EL (cell line): ENCODE measurements at regions not wholly inside any gene's neighbourhood (a gene's known extent, or its start where the extent isn't known, plus 50 kb on each side); places are given as distances from the start of the nearest gene placed in this dataset.
"Not testable (repeated sequence)": the region's sequence is repeated elsewhere in the genome, so short reads cannot be mapped to it uniquely, and the experiment has no call there.

Experiments used
- DNase-seq: peaks from one replicate; pipeline ENCODE4 v3.0.0-alpha.2; 2016

DNA sequence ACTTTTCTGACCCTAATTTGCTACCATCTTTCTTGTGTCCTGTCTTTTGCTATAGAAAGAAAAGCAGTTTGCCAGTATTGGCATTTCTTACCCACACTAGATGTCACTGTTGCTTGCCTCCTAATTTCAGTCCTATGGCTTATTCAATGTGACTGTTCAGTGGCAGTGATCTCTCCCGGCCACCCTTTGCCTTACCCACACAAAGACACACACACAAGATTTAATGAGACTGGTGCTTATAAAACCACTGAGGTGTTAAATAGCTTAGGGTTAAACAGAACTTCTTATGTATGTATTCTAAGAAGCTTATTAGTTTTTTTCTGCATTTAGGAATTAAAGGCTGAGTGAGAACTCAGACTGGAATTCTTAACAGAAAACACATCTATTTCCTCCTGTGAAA lies 233.6 kb upstream of the ASCC3 start:
- peak; percentile 46 for DNase-seq

DNA sequence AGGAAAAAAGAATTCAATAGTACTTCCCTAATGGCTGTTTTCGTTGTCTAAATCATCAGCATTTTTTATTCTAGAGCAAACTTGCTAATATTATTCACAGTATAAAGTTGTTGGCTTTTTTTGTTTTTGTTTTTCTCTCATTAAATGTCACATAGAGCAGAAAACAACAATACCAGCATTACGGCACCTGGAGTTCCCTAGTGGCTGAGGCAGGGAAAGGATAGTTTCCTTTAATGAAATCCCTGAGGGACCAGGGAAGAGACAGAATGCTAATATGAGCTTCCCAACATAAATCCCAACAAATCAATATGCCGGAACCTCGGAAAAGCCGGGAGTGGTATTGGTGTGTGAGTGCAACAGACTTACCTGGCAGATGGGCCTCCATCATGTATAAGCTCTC lies 235.2 kb upstream of the ASCC3 start:
- no peak for DNase-seq

DNA sequence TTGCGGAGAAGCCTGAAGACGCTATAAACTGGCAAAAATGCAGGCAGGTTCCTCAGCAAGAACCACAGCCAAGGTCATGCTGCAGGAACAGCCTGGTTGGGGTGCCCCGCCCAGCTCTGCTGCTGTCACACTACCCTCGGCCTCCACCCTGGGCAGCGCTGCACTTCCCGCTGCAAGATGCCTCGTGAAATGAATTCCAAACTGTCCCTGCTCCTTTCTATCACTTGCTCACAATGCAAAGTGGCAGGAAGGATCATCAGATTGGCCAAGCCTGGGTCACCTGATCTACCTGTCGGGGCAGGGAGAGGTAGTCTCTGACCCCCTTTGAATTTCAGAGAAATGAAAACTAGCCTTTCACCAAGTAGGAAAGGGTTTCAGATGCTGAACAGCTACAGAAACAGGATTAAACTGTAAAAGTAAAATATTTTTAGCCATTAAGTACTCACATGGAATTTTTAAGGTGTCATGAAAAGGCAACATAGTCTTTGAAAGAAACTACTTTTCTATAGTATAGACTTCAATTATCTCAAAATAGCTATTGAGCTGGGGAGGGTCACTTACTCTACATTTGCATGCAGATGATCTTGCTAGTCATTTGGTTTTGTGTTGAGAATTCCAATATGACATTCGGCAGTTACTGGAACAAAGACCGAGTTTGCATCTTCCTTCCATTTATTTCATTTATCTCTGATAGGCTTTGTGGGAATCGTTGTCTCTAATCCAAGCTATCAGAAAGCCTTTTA lies 236.4 kb upstream of the ASCC3 start:
- DNase-seq, result no peak

DNA sequence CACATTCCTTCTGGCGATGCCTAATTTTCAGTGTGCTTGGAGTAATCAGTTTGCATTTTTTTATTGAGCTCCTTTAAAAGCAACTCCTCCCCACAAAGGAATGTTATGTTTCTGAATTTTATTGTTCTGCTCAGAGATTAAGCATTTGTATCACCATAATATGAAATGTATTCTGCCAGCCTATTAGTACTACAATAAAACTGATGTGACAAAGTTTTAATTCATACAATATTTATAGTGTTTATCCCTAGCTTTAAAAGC lies 236.9 kb upstream of the ASCC3 start:
- DNase-seq, result no peak

DNA sequence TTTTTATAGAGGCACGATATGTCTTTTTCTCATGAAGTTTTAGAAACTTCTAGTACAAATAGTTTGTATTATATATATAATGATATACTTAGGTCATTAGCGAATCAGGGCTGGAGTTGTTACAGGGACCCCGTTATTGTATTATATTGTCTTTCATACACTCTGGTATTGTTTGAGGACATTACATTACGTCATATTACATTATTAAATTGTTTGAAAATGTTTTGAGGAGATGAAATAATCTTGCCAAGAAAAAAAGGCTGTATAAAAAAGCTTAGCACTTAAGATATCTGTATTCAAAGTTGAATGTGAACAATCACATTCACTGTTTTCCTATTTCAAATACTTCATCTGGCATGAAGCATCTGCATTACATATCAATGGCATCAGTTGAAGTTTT lies 239.6 kb upstream of the ASCC3 start:
- DNase-seq, result no peak

DNA sequence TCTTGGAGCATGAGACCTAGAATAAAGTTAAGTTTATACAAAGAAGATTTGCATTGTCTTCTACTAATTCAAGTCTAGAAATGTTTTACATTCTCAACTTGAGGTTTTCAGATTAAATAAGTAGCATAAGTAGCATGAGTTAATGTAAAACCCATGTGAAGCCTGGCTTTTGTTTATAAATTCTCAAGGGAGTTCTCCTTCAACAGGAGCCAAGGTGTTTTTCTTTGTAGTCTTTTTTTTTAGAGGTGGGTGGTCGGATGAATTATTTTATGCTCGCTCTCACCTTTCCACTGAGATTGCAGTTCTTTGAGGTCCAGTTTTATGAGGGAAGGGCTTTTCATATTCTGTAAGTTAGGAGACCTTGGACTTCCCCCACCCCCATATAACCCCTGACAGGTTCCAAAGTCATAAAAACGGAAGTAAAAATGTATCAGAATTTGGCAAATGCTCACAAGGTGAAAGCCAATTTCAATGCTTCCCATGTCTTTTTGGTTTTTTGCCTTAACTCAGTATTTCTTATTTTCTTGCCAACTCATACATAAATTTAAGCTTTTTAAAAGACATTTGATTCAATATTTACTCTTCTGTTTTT lies 244.3 kb upstream of the ASCC3 start:
- no peak for DNase-seq

DNA sequence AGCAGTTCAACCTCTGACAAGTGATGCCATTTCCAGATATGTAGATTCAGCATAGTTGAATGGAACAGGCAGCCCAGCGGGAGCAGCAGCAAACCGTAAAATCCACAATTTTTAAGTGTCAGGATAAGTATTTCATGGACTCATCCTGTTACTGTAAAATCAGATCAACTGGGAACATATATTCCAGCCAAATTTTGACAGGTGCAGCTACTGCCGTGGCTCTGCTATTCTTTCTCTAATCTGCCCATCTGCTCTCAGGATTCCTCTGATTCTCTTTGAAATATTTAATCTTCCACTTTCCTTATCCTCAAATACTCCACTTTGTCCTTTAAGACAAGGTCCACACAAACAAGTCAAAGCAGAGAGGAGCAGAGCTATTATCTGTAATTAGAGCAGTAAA lies 245.4 kb upstream of the ASCC3 start:
- no peak for DNase-seq

DNA sequence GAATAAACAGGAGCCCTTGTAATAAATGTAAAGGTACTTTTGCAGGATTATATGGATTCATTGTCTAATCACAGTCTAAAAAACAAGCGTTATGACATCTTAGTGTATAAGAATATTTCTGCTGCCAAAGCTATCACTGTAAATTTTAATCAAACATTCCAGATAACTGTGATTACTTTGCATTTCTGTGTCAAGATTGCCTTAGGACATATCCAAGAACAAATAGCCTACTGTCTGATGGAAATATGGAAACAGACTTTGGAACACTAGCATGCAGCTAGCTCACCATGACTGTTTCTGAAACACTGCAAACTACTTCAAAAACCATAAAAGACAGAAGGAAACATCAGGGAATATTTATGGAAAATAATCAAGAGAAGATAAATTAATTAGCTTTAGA lies 248.7 kb upstream of the ASCC3 start:
- DNase-seq, result no peak

DNA sequence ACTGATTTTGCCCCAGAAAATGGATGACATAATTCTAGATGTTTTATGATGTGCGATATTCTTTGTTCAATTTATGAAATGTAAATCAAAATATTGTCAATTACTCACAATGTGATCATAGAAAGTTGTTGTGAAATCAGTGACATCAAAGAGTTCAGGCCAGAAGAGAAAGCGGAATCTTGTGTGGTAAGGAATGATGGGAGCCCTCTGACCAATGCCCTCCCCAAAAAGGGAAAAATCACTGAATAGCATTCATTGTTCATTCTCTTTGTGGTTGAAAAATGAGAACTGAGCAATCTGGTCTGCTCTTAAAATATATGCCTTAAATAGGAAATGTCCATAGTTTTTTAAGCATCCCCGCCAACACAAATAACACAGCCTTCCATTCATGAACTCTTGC lies 247.1 kb upstream of the GRIK2 start:
- DNase-seq, result peak; percentile 6

DNA sequence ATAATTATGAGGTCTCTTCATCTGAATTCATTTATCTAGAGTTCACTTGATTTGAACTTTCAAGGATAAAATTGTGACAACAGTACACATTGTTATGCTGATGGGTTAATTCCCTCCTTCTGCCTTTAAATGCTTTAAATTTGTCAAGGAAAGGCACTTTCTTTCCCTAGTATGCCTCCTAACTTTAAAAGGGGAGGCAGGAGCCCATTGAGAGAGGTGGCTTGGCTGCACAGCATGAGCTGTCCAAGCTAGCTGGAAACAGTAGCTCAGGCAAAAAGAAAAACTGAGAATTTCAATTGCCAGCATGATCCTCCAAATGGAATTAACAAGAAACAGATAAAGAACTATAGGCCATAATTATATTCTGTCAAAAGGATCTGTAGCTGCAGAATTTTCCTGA lies 243.3 kb upstream of the GRIK2 start:
- no peak for DNase-seq

DNA sequence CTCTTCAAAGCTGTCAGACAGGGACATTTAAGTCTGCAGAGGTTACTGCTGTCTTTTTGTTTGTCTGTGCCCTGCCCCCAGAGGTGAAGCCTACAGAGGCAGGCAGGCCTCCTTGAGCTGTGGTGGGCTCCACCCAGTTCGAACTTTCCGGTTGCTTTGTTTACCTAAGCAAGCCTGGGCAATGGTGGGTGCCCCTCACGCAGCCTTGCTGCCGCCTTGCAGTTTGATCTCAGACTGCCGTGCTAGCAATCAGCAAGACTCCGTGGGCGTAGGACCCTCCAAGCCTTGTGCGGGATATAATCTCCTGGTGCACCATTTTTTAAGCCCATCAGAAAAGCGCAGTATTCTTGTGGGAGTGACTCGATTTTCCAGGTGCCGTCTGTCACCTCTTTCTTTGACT lies 235.9 kb upstream of the GRIK2 start:
- DNase-seq, result not testable (repeated sequence)

DNA sequence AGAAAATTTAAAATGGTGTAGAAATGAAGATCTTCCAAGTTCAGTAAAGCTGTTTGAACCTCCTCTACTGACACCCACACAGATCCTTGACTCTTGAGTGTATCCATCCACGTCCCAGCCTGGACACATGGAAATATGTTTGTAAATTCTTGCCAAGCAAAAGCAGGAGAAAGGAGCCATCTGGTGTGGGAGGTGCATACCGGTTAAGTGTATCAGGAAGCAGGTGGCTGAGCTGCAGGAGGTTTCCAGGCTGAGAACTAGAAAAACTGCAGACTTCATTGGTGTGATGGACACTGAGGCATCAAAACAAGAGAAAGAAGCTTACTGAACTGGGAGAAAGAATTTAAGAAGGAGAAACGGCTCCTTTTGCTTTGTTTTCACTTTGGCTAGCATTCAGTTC lies 229.9 kb upstream of the GRIK2 start:
- peak; percentile 2 for DNase-seq

DNA sequence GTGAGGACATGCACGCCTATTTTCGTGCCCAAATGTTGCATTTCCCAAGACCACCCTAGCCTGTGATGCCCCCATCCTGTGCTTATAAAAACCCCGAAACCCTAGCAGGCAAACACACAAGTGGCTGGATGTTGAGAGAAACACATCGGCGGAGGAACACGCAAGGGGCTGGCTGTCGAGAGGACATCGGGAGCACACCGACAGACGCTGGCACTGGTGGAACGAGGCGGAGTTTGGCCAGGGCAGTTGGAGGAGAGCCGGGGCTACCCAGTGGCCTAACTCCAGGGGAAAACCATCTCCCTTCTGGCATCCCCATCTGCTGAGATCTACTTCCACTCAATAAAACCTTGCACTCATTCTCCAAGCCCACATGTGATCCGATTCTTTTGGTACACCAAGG lies 225.9 kb upstream of the GRIK2 start:
- DNase-seq, result no peak

DNA sequence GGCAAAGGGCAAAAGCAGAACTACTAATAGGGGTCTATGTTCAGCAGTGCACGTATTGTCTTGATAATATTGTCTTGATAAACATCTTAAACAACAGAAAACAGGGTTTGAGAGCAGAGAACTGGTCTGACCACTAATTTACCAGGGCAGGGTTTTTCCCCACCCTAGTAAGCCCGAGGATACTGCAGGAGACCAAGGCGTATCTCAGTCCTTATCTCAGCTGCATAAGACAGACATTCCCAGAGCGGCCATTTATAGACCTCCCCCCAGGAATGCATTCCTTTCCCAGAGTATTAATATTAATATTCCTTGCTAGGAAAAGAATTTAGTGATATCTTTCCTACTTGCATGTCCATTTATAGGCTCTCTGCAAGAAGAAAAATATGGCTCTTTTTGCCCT lies 222.5 kb upstream of the GRIK2 start:
- not testable (repeated sequence) for DNase-seq

DNA sequence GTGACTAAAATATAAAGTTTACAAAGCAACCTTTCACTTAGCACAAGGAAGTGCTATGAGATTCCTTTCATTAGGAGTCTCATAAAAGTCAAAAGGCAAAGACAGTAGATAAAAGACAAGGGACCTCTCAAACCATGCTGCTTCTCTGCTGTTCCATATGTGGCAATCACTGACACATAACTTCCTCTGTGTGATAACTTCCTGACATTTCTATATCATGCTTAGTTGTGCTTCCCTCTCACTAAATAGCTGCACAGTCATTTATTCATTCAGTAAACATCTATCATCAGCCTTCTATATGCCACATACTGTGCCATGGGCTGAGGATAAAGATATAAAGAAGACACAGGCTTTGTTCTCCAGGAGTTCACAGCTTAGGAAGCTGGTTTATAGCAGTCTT lies 214.8 kb upstream of the GRIK2 start:
- no peak for DNase-seq

DNA sequence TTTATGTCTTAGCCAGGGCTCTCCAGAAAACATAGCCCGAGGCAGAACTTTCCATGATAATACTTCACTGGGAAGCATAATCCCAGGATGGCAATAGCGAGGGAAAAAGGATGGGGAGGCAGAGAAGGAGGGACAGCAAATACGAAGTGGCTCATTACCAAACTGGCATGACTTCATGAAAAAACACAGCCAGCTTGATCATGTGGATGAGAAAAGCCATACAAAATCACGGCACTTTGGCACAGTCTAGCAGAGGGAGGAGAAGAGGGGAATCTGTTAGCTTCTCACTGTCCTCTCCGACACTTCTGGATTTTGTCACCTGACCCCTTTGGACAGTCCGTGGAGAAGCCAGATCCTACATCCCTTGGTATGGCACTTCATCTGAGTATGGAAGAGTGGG lies 212.5 kb upstream of the GRIK2 start:
- DNase-seq, result peak; percentile 3

DNA sequence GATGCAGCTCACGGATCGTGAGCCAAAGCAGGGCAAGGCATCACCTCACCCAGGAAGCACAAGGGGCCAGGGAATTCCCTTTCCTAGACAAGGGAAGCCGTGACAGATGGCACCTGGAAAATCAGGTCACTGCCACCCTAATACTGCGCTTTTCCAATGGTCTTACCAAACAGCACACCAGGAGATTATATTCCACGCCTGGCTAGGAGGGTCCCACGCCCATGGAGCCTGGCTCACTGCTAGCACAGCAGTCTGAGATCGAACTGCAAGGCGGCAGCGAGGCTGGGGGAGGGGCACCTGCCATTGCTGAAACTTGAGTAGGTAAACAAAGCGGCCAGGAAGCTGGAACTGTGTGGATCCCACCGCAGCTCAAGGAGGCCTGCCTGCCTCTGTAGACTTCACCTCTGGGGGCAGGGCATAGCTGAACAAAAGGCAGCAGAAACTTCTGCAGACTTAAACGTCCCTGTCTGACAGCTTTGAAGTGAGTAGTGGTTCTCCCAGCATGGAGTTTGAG lies 205.2 kb upstream of the GRIK2 start:
- DNase-seq, result not testable (repeated sequence)

DNA sequence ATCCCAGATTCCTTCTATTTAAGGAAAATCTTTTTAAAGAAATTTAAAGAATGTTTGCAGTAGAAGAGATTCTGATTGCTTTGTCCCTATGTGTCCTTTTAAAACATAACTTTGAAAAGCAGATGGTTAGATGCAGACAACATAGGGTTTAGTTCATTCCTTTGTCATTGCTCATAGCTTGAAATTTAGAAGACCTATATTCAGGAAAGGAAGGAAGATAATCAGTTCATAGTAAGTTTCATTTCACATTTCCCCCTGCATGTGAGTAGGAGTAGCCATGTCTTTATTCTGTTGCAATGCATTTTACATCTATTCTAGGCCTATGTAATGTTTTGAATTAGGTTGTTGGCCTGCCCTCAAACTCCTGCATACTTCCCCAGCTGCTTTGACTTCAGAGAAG lies 197.9 kb upstream of the GRIK2 start:
- DNase-seq, result peak; percentile 79

DNA sequence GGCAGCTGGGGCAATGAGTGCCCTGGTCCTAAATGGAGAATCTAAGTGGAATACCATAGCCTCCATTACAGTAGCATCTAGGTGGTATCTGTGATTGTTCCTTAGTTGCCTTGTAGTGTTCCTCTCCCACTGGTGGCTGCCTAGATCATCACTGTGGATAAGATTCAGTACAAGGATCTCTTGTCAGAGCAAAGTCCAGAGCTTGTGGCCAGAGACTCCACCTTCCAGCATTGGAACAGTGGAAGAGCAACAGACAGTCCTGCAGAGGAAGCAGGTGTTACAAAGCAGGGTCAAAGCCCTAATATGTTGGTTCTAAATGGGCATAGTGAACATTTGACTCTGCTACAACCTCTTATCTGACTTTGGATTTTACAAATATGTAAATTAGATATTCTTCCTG lies 194.1 kb upstream of the GRIK2 start:
- no peak for DNase-seq

DNA sequence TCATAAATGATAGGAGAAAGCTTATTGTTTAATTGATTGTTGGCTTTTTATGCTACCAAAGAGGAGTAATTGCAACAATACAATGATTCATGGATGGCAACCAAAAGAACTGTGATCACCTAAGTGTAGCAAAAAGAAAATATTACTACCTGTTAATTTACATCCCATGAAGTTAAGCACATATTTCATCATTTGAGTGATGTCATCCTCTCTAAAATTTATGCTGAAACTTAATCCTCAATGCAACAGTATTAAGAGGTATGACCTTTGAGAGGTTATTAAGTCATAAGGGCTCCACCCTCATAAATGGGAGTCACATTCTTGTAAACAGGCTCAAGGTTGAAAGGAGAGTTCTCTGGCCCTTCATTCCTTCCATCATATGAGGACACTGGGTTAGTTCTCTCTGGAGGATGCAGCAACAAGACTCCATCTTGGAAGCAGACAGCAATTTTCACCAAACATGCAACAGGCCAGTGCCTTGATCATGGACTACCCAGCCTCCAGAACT lies 190.6 kb upstream of the GRIK2 start:
- DNase-seq, result no peak

DNA sequence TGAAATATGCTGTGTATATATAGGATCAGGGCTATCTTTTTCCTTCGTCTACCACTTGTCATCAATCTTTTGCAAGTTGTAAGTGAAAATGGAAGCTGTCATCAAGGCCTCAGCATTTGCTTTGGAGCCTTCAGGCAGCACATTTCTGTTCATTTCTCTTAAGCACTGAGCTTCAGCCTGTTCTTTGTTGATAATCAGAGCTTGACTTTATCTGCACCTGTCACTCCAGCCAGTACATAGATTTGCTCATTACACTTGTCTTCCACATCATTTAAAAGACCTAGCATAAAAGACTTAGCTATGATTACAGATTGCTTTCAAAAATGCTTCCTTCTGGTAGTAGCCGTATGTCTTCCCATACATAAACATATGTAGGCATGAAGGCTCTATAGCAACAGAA lies 189.8 kb upstream of the GRIK2 start:
- DNase-seq, result no peak

DNA sequence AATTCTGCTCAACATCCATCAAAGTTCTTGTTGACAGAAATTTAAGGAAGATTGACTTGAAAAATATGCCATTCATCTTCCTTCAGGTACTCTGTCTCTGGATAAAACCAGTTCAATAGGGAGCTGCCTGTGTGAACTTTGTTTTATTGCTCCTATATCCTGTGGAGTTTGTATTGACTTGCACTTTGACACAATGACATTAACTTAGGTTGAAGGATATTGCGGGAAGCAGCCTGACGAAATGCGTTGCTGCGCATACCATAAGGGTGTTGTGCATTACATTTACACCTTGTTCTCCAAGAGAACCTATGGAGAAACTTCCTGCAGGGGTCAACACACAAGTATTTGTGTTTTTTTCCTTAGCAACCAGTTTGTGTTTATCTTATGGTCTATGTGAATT lies 185.4 kb upstream of the GRIK2 start:
- DNase-seq, result no peak

DNA sequence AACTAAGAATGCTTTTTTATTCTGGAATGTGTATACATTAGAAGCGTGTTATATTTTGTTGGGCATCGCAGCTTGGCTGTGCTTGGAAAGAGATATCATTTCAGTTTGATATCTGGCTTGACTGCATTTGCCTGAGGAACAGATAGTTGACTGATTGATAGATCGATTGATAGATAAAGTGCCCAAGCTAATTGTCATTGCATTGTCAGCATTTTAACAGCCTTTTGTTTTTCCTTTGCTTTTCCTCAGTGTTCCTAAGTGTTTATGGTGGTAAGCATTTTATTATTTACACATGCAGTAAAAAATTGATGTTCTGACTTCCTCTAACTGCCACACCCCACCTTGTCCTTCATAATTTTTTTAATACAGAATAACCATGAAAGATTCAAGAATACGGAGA lies 180.9 kb upstream of the GRIK2 start:
- DNase-seq, result no peak

DNA sequence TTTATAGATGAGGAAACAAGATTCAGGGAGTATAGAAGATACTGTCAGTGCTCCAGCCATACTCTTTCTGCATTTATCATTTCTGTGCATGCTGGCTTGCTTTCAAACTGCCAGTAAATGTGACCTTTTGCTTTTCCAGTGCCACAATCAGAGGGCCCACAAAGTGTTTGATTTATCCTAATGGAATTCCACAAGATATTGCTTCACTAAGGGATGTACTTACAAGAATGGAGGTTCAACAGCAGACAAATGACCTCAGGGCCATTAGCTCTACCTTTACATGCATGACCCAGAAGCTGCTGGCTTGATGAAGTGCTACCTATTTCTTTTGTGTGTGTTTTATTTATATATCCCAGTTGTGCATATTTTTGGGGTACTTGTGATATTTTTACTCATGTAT lies 171.5 kb upstream of the GRIK2 start:
- DNase-seq, result peak; percentile 19

DNA sequence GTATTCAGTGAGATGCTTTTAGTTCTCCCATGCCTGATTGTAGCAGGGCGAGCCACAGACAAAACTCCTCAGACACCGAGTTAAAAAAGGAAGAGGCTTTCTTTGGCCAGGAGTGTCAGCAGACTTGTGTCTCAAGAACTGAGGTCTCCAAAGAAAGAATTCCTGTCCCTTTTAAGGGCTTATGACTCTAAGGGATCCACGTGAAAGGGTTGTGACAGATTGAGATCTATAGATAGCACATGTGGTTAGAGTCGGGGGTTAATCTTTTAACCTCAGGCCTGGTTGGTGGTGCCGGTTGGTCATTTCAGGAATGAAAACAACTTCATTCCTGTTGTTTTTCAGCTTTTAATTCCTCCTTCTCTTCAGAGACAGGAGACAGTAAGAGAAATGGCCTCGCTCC lies 168.8 kb upstream of the GRIK2 start:
- no peak for DNase-seq
